Body of pancreas (tissue), 4 donors: ENCODE measurements at regions not wholly inside any gene's neighbourhood (a gene's known extent, or its start where the extent isn't known, plus 50 kb on each side); places are given as distances from the start of the nearest gene placed in this dataset.

Experiments
- ATAC-seq: fragments of 150-250 bp; one replicate; pipeline ENCODE4 v1.9.1; 2016
- DNase-seq, 4 donors: peaks; one replicate each; pipeline ENCODE4 v3.0.0-alpha.2; 2019
- H3K27ac ChIP-seq, 4 donors: fragments of 200-600 bp; sonication (generic); 1 replicate in 3 of 4; 2 replicates in 1 of 4; pipeline versions ENCODE4 v1.5.1 to v1.6.1; 2016 to 2019; ENCODE audit warnings: mild to moderate bottlenecking in 1 of 4, mixed read lengths in 1 of 4, moderate library complexity in 1 of 4
- H3K27me3 ChIP-seq, 2 donors: fragments of 200-600 bp; sonication (generic); one replicate each; pipeline ENCODE4 v1.6.0; 2016; ENCODE audit warnings: mild to moderate bottlenecking in 1 of 2
- H3K36me3 ChIP-seq, 2 donors: fragments of 200-600 bp; sonication (generic); replicated peaks in 1 of 2; 2 replicates each; pipeline ENCODE4 v1.5.1; 2016; ENCODE audit warnings: low read depth in 2 of 2; ENCODE audit not compliant: insufficient read depth in 1 of 2
- H3K4me1 ChIP-seq: fragments of 200-600 bp; sonication (generic); one replicate; pipeline ENCODE4 v1.6.0; 2016
- H3K4me3 ChIP-seq, 2 donors: fragments of 200-600 bp; sonication (generic); 1 replicate in 1 of 2; 2 replicates in 1 of 2; pipeline ENCODE4 v1.5.1; 2016 to 2019
- H3K9me3 ChIP-seq, 3 donors: fragments of 200-600 bp; sonication (generic); 1 replicate in 2 of 3; 2 replicates in 1 of 3; pipeline ENCODE4 v1.5.1; 2016
- POLR2A ChIP-seq, 3 donors: fragments of 450-650 bp; IDR thresholded peaks; one replicate each; pipeline ENCODE4 v1.6.1; 2016; ENCODE audit warnings: antibody characterized with exemption in 3 of 3, mild to moderate bottlenecking in 2 of 3
- WGBS, 2 donors: methylation state at CpG; one replicate each; pipeline ENCODE4 v1.1.5; 2017; 5-methylcytosine and 5-hydroxymethylcytosine counted together
- intact Hi-C: fragments of 100-400 bp; cut with DNase I; formaldehyde crosslinking; loops from one replicate; pipeline ENCODE4 v1.15.1; 2023
- TF ChIP-seq, protein P1 (sequence below), 7 experiments: fragments of 450-650 bp in 4 of 7; fragments of 200-600 bp in 3 of 7; sonication (generic) in 3 of 7; IDR thresholded peaks; one replicate each; pipeline ENCODE4 v1.5.1; 2016 to 2019; ENCODE audit warnings: antibody characterized with exemption in 7 of 7

DNA sequence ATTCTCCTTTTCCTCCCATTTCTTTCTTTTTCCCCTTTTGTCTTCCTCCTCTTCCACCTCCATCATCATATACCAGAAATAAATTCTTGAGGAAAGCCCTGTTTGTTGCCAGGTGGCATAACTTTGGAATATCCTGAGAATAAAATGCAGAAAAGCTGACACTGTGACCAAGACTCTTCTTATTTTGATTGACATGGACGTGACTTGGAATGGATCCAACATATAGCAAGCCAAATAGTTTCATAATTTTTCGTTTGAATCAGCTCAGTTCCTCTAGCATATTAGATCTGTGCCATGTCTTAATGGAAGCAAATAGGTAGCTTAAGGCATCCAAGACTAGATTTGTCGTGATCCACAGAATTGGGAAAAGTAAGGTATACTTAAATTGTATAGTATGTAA lies 354.7 kb upstream of the FIGN start:
- no peaks in the 10 kb centered on the region for H3K9me3 ChIP-seq
- TF ChIP-seq POLR2A (IDR thresholded peaks at IDR 0.05) = no peak
- TF ChIP-seq, protein P1, sequence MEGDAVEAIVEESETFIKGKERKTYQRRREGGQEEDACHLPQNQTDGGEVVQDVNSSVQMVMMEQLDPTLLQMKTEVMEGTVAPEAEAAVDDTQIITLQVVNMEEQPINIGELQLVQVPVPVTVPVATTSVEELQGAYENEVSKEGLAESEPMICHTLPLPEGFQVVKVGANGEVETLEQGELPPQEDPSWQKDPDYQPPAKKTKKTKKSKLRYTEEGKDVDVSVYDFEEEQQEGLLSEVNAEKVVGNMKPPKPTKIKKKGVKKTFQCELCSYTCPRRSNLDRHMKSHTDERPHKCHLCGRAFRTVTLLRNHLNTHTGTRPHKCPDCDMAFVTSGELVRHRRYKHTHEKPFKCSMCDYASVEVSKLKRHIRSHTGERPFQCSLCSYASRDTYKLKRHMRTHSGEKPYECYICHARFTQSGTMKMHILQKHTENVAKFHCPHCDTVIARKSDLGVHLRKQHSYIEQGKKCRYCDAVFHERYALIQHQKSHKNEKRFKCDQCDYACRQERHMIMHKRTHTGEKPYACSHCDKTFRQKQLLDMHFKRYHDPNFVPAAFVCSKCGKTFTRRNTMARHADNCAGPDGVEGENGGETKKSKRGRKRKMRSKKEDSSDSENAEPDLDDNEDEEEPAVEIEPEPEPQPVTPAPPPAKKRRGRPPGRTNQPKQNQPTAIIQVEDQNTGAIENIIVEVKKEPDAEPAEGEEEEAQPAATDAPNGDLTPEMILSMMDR (IDR thresholded peaks at IDR 0.05) = no peak
- no peak overlapping the region for H3K27ac ChIP-seq
- no peak for DNase-seq
- H3K4me3 ChIP-seq = no peak overlapping the region
- ATAC-seq = no peak
- H3K4me1 ChIP-seq = no peaks in the 10 kb centered on the region
- intact Hi-C loops = no loop called here
- no peaks in the 10 kb centered on the region for H3K36me3 ChIP-seq
- H3K27me3 ChIP-seq = no peaks in the 10 kb centered on the region
- 36 to 43% methylated on average over 3 of the region's 3 CpGs for WGBS, 2 donors

DNA sequence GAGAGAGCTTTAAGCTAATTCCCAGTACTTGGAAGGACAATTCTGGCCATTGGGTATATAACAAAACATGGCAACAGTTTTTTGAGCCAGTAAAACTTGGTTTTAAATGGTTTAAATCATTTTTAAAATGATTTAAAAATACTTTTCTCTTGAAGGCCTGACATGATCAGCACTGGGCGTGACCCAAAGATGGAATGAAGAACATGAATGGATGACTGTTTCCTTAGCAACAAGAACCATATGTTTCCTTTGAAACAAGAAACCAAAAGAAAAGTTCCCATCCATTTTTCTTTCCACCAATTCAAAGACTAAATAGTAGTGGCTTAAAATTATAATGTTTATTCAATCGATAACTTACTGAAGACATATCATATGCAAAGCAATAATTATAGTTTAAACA lies 348.3 kb upstream of the FIGN start:
- H3K9me3 ChIP-seq = no peaks in the 10 kb centered on the region
- H3K4me1 ChIP-seq = no peaks in the 10 kb centered on the region
- TF ChIP-seq POLR2A (IDR thresholded peaks at IDR 0.05) = no peak
- TF ChIP-seq, protein P1 (IDR thresholded peaks at IDR 0.05) = no peak
- WGBS, 2 donors = 61 to 73% methylated on average over 2 of the region's 2 CpGs
- intact Hi-C loops = no loop called here
- no peak for DNase-seq
- no peak overlapping the region for H3K27ac ChIP-seq
- H3K36me3 ChIP-seq = no peaks in the 10 kb centered on the region
- H3K27me3 ChIP-seq = no peaks in the 10 kb centered on the region
- no peak for ATAC-seq
- H3K4me3 ChIP-seq = no peak overlapping the region

DNA sequence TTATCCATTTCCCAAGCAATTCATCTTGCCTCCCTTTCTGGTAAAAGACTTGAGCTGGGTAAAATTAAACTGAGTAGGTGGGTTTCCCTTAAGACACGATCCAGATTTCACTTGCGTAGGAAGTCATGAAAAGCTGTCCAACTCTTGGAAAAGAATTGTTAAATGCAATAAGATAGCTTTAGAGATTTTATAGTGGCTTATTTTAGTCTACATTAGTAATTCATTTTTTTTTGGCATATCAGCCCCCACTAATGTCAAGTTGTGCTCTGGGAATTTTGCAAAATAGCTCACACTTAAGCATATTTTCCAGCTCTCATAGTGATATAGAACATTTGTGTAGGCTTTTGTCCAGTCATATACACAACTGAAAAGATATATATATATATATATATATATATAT lies 344.7 kb upstream of the FIGN start:
- intact Hi-C loops = no loop called here
- ATAC-seq = no peak
- no peak for DNase-seq
- Histone ChIP-seq H3K27me3 (no peaks in the 10 kb centered on the region), H3K36me3 (no peaks in the 10 kb centered on the region), H3K27ac (no peak overlapping the region), H3K9me3 (no peaks in the 10 kb centered on the region), H3K4me3 (no peak overlapping the region), H3K4me1 (no peaks in the 10 kb centered on the region)
- TF ChIP-seq, protein P1 (IDR thresholded peaks at IDR 0.05) = no peak
- TF ChIP-seq POLR2A (IDR thresholded peaks at IDR 0.05) = no peak
- 63 to 81% methylated on average over 2 of the region's 2 CpGs for WGBS, 2 donors

DNA sequence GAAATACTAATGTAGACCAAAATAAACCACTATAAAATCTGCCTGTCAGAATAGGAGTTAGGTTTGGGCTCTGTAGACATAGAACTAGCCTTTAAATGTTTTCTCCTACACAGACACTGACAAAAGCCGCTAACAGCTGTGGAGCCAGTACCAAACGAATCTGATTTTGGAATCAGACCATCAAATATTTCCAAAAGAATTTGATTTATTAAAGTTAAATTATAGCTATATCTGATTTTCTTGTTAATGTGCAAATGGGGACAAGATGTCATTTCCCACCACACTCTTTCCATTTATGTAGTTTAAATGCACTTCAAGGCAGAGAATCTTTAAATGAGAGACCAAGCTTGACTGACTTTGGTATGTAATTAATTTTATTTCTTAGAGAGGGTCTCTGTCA lies 343.4 kb upstream of the FIGN start:
- no peaks in the 10 kb centered on the region for H3K4me1 ChIP-seq
- H3K27ac ChIP-seq = no peak overlapping the region
- no peak overlapping the region for H3K4me3 ChIP-seq
- H3K9me3 ChIP-seq = no peaks in the 10 kb centered on the region
- WGBS, 2 donors = 45 to 58% methylated on average over 2 of the region's 2 CpGs
- DNase-seq (no peak), ATAC-seq (no peak)
- no peaks in the 10 kb centered on the region for H3K36me3 ChIP-seq
- no peaks in the 10 kb centered on the region for H3K27me3 ChIP-seq
- intact Hi-C loops = no loop called here
- TF ChIP-seq POLR2A (IDR thresholded peaks at IDR 0.05) = no peak
- TF ChIP-seq, protein P1 (IDR thresholded peaks at IDR 0.05) = no peak

DNA sequence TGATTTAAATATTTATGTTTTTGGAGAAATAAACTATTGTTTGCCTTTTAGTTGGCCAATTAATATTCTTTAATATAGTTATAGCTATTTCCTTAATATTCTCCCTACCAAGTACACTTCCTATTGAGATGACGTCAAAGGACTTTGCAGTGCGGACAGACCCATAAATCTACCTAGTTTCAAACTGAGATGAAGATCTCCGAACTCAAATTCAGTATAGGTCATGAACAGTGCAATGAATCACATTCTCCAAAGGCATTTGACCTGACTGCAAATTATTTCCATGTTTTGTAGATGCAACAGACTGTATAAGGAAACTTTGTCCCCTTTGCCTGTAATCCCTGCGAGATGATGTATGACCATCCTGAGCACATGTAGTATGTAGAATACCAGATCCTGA lies 342.6 kb upstream of the FIGN start:
- no peak for DNase-seq
- TF ChIP-seq, protein P1 (IDR thresholded peaks at IDR 0.05) = no peak
- TF ChIP-seq POLR2A (IDR thresholded peaks at IDR 0.05) = no peak
- H3K4me1 ChIP-seq = no peaks in the 10 kb centered on the region
- 70 to 74% methylated on average over 4 of the region's 4 CpGs for WGBS, 2 donors
- H3K27ac ChIP-seq = no peak overlapping the region
- intact Hi-C loops = no loop called here
- H3K27me3 ChIP-seq = no peaks in the 10 kb centered on the region
- ATAC-seq = no peak
- no peak overlapping the region for H3K4me3 ChIP-seq
- no peaks in the 10 kb centered on the region for H3K9me3 ChIP-seq
- H3K36me3 ChIP-seq = no peaks in the 10 kb centered on the region
